ENCODE measurements at regions not wholly inside any gene's neighbourhood (a gene's known extent, or its start where the extent isn't known, plus 50 kb on each side); places are given as distances from the start of the nearest gene placed in this dataset.

- DNase-seq (no peak), ATAC-seq (ENCODE audit: insufficient read depth, low FRiP score) (no peak)
- Histone ChIP-seq H3K4me1 (ENCODE audit: control insufficient read depth in 5 of 5, insufficient read depth in 5 of 5, low read length in 5 of 5) (no peaks in the 10 kb centered on the region), H3K27ac (ENCODE audit: low read depth in 1 of 2, low read length in 1 of 2) (no peak overlapping the region), H3K27me3 (ENCODE audit: control insufficient read depth in 3 of 3, insufficient read depth in 3 of 3, low read length in 2 of 3) (no peaks in the 10 kb centered on the region), H3K4me3 (no peak overlapping the region), H3K9me3 (ENCODE audit: control insufficient read depth in 4 of 4, insufficient read depth in 3 of 4, low read length in 3 of 4) (peaks cover 0 to 3% (median 0%) of the 10 kb centered on the region in 4 donors), H3K9ac (ENCODE audit: insufficient read depth in 1 of 2, low read length in 2 of 2) (no peak overlapping the region), H3K36me3 (ENCODE audit: control insufficient read depth in 4 of 4, insufficient read depth in 4 of 4, low read length in 4 of 4) (no peaks in the 10 kb centered on the region)
- TF ChIP-seq CTCF (IDR thresholded peaks at IDR 0.05; ENCODE audit: control extremely low read depth, extremely low read depth): no peak
Observed at GRCh38 chr6:51090343-51090742, 271.7 kb downstream of the TFAP2B start.

- Histone ChIP-seq H3K9ac (ENCODE audit: insufficient read depth in 1 of 2, low read length in 2 of 2) (no peak overlapping the region), H3K36me3 (ENCODE audit: control insufficient read depth in 4 of 4, insufficient read depth in 4 of 4, low read length in 4 of 4) (no peaks in the 10 kb centered on the region), H3K27ac (ENCODE audit: low read depth in 1 of 2, low read length in 1 of 2) (no peak overlapping the region), H3K4me1 (ENCODE audit: control insufficient read depth in 5 of 5, insufficient read depth in 5 of 5, low read length in 5 of 5) (no peaks in the 10 kb centered on the region), H3K27me3 (ENCODE audit: control insufficient read depth in 3 of 3, insufficient read depth in 3 of 3, low read length in 2 of 3) (no peaks in the 10 kb centered on the region), H3K9me3 (ENCODE audit: control insufficient read depth in 4 of 4, insufficient read depth in 3 of 4, low read length in 3 of 4) (peaks cover 0 to 3% (median 0%) of the 10 kb centered on the region in 4 donors), H3K4me3 (no peak overlapping the region)
- DNase-seq (peak in 1 of 3 donors; percentile 35), ATAC-seq (ENCODE audit: insufficient read depth, low FRiP score) (no peak)
- TF ChIP-seq CTCF (IDR thresholded peaks at IDR 0.05; ENCODE audit: control extremely low read depth, extremely low read depth): no peak
- WGBS, 2 donors: 63 to 75% methylated on average over 3 of the region's 3 CpGs
Observed at GRCh38 chr6:51093871-51094270, 275.2 kb downstream of the TFAP2B start.

- H3K4me3 ChIP-seq: no peak overlapping the region
- 76 to 87% methylated on average over 1 of the region's 1 CpG for WGBS, 2 donors
- DNase-seq: peak in 1 of 3 donors; percentile 2
- ATAC-seq (ENCODE audit: insufficient read depth, low FRiP score): no peak
- no peaks in the 10 kb centered on the region for H3K36me3 ChIP-seq (ENCODE audit: control insufficient read depth in 4 of 4, insufficient read depth in 4 of 4, low read length in 4 of 4)
- H3K9me3 ChIP-seq (ENCODE audit: control insufficient read depth in 4 of 4, insufficient read depth in 3 of 4, low read length in 3 of 4): peaks cover 0 to 3% (median 0%) of the 10 kb centered on the region in 4 donors
- no peak overlapping the region for H3K27ac ChIP-seq (ENCODE audit: low read depth in 1 of 2, low read length in 1 of 2)
- no peak overlapping the region for H3K9ac ChIP-seq (ENCODE audit: insufficient read depth in 1 of 2, low read length in 2 of 2)
- H3K27me3 ChIP-seq (ENCODE audit: control insufficient read depth in 3 of 3, insufficient read depth in 3 of 3, low read length in 2 of 3): no peaks in the 10 kb centered on the region
- no peak for TF ChIP-seq CTCF (IDR thresholded peaks at IDR 0.05; ENCODE audit: control extremely low read depth, extremely low read depth)
- H3K4me1 ChIP-seq (ENCODE audit: control insufficient read depth in 5 of 5, insufficient read depth in 5 of 5, low read length in 5 of 5): no peaks in the 10 kb centered on the region
Observed at GRCh38 chr6:51094271-51094670, 275.6 kb downstream of the TFAP2B start.

GRCh38 chr6:51098246-51098645 is 279.6 kb downstream of the TFAP2B start:
- TF ChIP-seq CTCF (IDR thresholded peaks at IDR 0.05; ENCODE audit: control extremely low read depth, extremely low read depth): no peak
- 68 to 83% methylated on average over 5 of the region's 5 CpGs for WGBS, 2 donors

More at GRCh38 chr6:51098246-51098645, 279.6 kb downstream of the TFAP2B start:
- Histone ChIP-seq H3K9me3 (ENCODE audit: control insufficient read depth in 4 of 4, insufficient read depth in 3 of 4, low read length in 3 of 4) (no peaks in the 10 kb centered on the region), H3K27ac (ENCODE audit: low read depth in 1 of 2, low read length in 1 of 2) (no peak overlapping the region), H3K4me3 (no peak overlapping the region), H3K9ac (ENCODE audit: insufficient read depth in 1 of 2, low read length in 2 of 2) (no peak overlapping the region), H3K36me3 (ENCODE audit: control insufficient read depth in 4 of 4, insufficient read depth in 4 of 4, low read length in 4 of 4) (no peaks in the 10 kb centered on the region), H3K4me1 (ENCODE audit: control insufficient read depth in 5 of 5, insufficient read depth in 5 of 5, low read length in 5 of 5) (no peaks in the 10 kb centered on the region), H3K27me3 (ENCODE audit: control insufficient read depth in 3 of 3, insufficient read depth in 3 of 3, low read length in 2 of 3) (no peaks in the 10 kb centered on the region)
- ATAC-seq (ENCODE audit: insufficient read depth, low FRiP score): no peak
- no peak for DNase-seq
